ENCODE measurements at regions not wholly inside any gene's neighbourhood (a gene's known extent, or its start where the extent isn't known, plus 50 kb on each side); places are given as distances from the start of the nearest gene placed in this dataset.
"Not testable (repeated sequence)": the region's sequence is repeated elsewhere in the genome, so short reads cannot be mapped to it uniquely, and the experiment has no call there.

- Histone ChIP-seq H3K36me3 (no peaks in the 10 kb centered on the region), H3K27ac (no peak overlapping the region), H3K9me3 (no peaks in the 10 kb centered on the region), H3K4me3 (no peak overlapping the region), H3K27me3 (no peaks in the 10 kb centered on the region), H3K4me1 (peaks cover 0 to 24% (median 0%) of the 10 kb centered on the region in 4 donors)
- TF ChIP-seq POLR2A (IDR thresholded peaks at IDR 0.05) = no peak
- TF ChIP-seq CTCF (IDR thresholded peaks at IDR 0.05) = no peak
- no peak for DNase-seq
Observed at GRCh38 chr11:126149759-126150625, 61.5 kb downstream of the RPUSD4 start.

GRCh38 chr11:126148317-126148716, 63.1 kb downstream of the RPUSD4 start:
- H3K4me1 ChIP-seq = peaks cover 0 to 18% (median 0%) of the 10 kb centered on the region in 4 donors
- H3K27me3 ChIP-seq = no peaks in the 10 kb centered on the region
- H3K27ac ChIP-seq = peak overlapping the region in 1 of 4 donors; percentile 53
- no peak for DNase-seq
- TF ChIP-seq CTCF (IDR thresholded peaks at IDR 0.05) = no peak
- no peak for TF ChIP-seq POLR2A (IDR thresholded peaks at IDR 0.05)
- no peaks in the 10 kb centered on the region for H3K36me3 ChIP-seq
- H3K9me3 ChIP-seq = no peaks in the 10 kb centered on the region
- no peak overlapping the region for H3K4me3 ChIP-seq

GRCh38 chr11:126147208-126148111, 64.0 kb downstream of the RPUSD4 start:
- Histone ChIP-seq H3K36me3 (no peaks in the 10 kb centered on the region), H3K27ac (peak overlapping the region in 1 of 4 donors; percentile 53)

GRCh38 chr11:126146454-126147192, 64.8 kb downstream of the RPUSD4 start:
- no peak for DNase-seq
- peaks cover 0 to 15% (median 0%) of the 10 kb centered on the region in 4 donors for H3K4me1 ChIP-seq
- no peaks in the 10 kb centered on the region for H3K9me3 ChIP-seq
- no peaks in the 10 kb centered on the region for H3K27me3 ChIP-seq
- no peak overlapping the region for H3K27ac ChIP-seq
- H3K36me3 ChIP-seq = no peaks in the 10 kb centered on the region
- no peak for TF ChIP-seq POLR2A (IDR thresholded peaks at IDR 0.05)
- TF ChIP-seq CTCF (IDR thresholded peaks at IDR 0.05) = no peak
- no peak overlapping the region for H3K4me3 ChIP-seq

More at GRCh38 chr11:126147208-126148111, 64.0 kb downstream of the RPUSD4 start:
- peak in 1 of 3 donors; percentile 66 for DNase-seq
- Histone ChIP-seq H3K27me3 (no peaks in the 10 kb centered on the region), H3K4me1 (peaks cover 0 to 15% (median 0%) of the 10 kb centered on the region in 4 donors), H3K9me3 (no peaks in the 10 kb centered on the region), H3K4me3 (no peak overlapping the region)
- TF ChIP-seq CTCF (IDR thresholded peaks at IDR 0.05) (no peak), POLR2A (IDR thresholded peaks at IDR 0.05) (no peak)

GRCh38 chr11:126145954-126146353, 65.5 kb downstream of the RPUSD4 start:
- Histone ChIP-seq H3K36me3 (no peaks in the 10 kb centered on the region), H3K27ac (no peak overlapping the region), H3K4me1 (peaks cover 0 to 21% (median 0%) of the 10 kb centered on the region in 4 donors), H3K27me3 (no peaks in the 10 kb centered on the region), H3K4me3 (no peak overlapping the region), H3K9me3 (no peaks in the 10 kb centered on the region)
- TF ChIP-seq POLR2A (IDR thresholded peaks at IDR 0.05) (no peak), CTCF (IDR thresholded peaks at IDR 0.05) (no peak)
- no peak for DNase-seq

GRCh38 chr11:126143491-126143890, 68.0 kb downstream of the RPUSD4 start:
- DNase-seq, H3K27ac ChIP-seq, H3K9me3 ChIP-seq, H3K36me3 ChIP-seq, H3K4me3 ChIP-seq, H3K27me3 ChIP-seq: not testable (repeated sequence)
- H3K4me1 ChIP-seq = peaks cover 0 to 35% (median 0%) of the 10 kb centered on the region in 4 donors

Data from Peyer's patch (tissue), 4 donors.